Heart left ventricle (tissue), 13 donors: ENCODE measurements at regions not wholly inside any gene's neighbourhood (a gene's known extent, or its start where the extent isn't known, plus 50 kb on each side); places are given as distances from the start of the nearest gene placed in this dataset.

Experiments used
- POLR2A ChIP-seq, 2 donors: fragments of 450-650 bp; IDR thresholded peaks; one replicate each; pipeline ENCODE4 v1.6.1; 2017; ENCODE audit warnings: antibody characterized with exemption in 2 of 2, mild to moderate bottlenecking in 2 of 2, moderate library complexity in 2 of 2
- TF ChIP-seq, protein P1 (sequence below), 12 donors: fragments of 200-600 bp; sonication (generic) in 4 of 12; IDR thresholded peaks; one replicate each; pipeline versions ENCODE4 v1.5.0 to v1.8.0; 2018 to 2022; ENCODE audit warnings: antibody characterized with exemption in 12 of 12, mild to moderate bottlenecking in 5 of 12
- donor health status: ischemic (EF 13 %, LVEDD 7.1; RV severe dilation, severe dysfunction).
- donor health status: DM: no; HTN: yes; CAD: no.
- donor health status: DM: no; HTN: no; CAD: no.
- donor health status: ischemic (EF 25% LVEDD 6.9; RV normal size, moderate dysfunction).
- donor health status: ischemic (EF 25% LVEDD 5.7; RV mildly dilated, moderate dysfunction).
- donor health status: ischemic (EF 35%, LVEDD 5.7; RV mildly dilated, moderate dysfunction).
- donor health status: nonischemic (EF 11% LVEDD 7.7; RV severe dilation, severe dysfunction).
- donor health status: DM: yes; HTN: yes; CAD: no.
- donor health status: PGD.
- donor health status: ischemic (EF 29% LVEDD 5.4; RV normal size, mild dysfunction).
- donor health status: nonischemic (EF 23%, LVEDD 6.1; RV moderate dilation, normal function).

DNA sequence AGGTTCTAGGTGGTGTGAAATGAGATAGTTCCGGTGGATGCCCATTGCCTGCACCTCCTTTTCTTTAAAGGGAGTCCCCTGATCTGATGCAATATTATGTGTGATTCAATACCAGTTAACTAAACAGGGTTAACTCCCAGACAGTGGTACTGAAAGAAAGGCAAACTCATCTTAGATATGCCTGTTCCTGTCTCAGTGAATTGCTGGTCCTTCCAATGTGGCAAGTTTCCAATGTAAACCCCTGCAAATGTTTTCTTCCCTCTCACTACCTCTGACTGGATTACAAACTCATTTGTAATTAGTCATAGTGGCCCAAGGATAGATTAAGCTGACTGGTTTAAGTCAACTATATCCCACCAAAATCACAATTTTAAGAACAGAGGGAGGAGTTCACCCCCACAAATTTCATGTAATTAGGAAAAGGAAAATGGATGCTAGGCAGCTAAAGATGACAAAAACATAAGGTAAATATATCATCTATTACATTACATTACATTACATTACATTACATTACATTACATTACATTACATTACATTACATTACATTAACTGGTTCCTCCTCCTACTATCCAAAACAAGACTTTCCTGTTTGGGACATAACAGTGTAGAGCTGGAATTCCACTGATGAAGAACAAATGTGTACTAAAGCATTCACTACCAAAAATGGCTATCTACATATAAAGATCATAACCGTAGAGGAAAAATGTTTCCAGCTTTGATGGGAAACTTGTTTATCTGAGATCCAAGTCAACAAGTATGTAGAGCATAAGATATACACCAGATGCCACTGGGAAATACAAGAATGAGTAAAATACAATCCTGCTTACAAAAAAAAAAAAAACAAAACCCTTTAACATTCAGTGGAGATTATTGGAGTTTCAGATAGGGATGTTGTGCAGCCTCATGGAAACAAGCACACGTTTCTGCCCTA, 121.5 kb upstream of the SNX2 start:
- TF ChIP-seq, protein P1, sequence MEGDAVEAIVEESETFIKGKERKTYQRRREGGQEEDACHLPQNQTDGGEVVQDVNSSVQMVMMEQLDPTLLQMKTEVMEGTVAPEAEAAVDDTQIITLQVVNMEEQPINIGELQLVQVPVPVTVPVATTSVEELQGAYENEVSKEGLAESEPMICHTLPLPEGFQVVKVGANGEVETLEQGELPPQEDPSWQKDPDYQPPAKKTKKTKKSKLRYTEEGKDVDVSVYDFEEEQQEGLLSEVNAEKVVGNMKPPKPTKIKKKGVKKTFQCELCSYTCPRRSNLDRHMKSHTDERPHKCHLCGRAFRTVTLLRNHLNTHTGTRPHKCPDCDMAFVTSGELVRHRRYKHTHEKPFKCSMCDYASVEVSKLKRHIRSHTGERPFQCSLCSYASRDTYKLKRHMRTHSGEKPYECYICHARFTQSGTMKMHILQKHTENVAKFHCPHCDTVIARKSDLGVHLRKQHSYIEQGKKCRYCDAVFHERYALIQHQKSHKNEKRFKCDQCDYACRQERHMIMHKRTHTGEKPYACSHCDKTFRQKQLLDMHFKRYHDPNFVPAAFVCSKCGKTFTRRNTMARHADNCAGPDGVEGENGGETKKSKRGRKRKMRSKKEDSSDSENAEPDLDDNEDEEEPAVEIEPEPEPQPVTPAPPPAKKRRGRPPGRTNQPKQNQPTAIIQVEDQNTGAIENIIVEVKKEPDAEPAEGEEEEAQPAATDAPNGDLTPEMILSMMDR (IDR thresholded peaks at IDR 0.05), result no peak
- no peak for TF ChIP-seq POLR2A (IDR thresholded peaks at IDR 0.05)
